ENCODE measurements at regions not wholly inside any gene's neighbourhood (a gene's known extent, or its start where the extent isn't known, plus 50 kb on each side); places are given as distances from the start of the nearest gene placed in this dataset.

DNA sequence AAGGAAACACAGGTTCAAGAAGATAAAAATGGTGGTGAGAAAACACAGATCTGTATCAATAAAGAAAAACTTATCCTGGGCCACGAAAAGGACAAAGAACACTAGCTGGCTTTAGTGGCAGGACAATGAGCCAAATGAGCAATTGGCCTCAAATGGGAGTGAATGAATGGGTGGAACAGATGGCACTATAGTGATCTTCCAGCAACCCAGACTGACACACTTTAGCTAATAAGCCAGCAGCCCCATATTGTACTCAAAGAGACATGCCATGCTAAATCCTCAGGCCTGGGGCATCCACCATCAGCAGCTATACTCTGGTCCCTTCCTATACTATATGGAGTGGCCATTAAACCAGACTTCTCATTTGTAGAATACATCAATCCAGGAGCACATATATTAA lies 60.0 kb upstream of the GADL1 start:
- H3K18ac ChIP-seq (ENCODE audit: low read length) = no peak overlapping the region
- H2AFZ ChIP-seq (ENCODE audit: insufficient read depth, low read length, poor library complexity) = no peak overlapping the region
- no peak overlapping the region for H2AK5ac ChIP-seq (ENCODE audit: low read length)
- H3K4me3 ChIP-seq (ENCODE audit: low read depth, low read length) = no peak overlapping the region
- no peak overlapping the region for H3K27ac ChIP-seq (ENCODE audit: low read depth, low read length)
- H4K12ac ChIP-seq (ENCODE audit: low read depth, low read length) = no peak overlapping the region
- H3K9me3 ChIP-seq (ENCODE audit: insufficient read depth, low read depth, low read length) = no peaks in the 10 kb centered on the region
- no peak overlapping the region for H3K4me2 ChIP-seq (ENCODE audit: low read length)
- no peak overlapping the region for H3K4ac ChIP-seq (ENCODE audit: low read depth, low read length)
- no peaks in the 10 kb centered on the region for H3K27me3 ChIP-seq (ENCODE audit: insufficient read depth, low read length)
- H4K91ac ChIP-seq (ENCODE audit: low read depth, low read length) = no peak overlapping the region
- H4K8ac ChIP-seq (ENCODE audit: low read depth, low read length) = no peak overlapping the region
- H3K9ac ChIP-seq (ENCODE audit: low read length) = no peak overlapping the region
- no peaks in the 10 kb centered on the region for H3K36me3 ChIP-seq (ENCODE audit: control insufficient read depth in 1 of 2, insufficient read depth in 2 of 2, low read length in 2 of 2)
- no peak overlapping the region for H2BK5ac ChIP-seq (ENCODE audit: low read depth, low read length, poor library complexity)
- no peak overlapping the region for H3K23ac ChIP-seq (ENCODE audit: low read length)
- no peak overlapping the region for H2BK12ac ChIP-seq (ENCODE audit: low read length)
- no CpG with 5 or more reads among the region's 1 CpG for WGBS (ENCODE audit: extremely low coverage, insufficient coverage, insufficient read length)
- H3K79me1 ChIP-seq (ENCODE audit: low read length) = no peaks in the 10 kb centered on the region
- H3K14ac ChIP-seq (ENCODE audit: low read length) = no peak overlapping the region
- H3K4me1 ChIP-seq (ENCODE audit: control insufficient read depth in 1 of 2, insufficient read depth in 2 of 2, low read length in 2 of 2) = no peaks in the 10 kb centered on the region
- H3K79me2 ChIP-seq (ENCODE audit: control insufficient read depth, insufficient read depth, low read length, poor library complexity) = no peaks in the 10 kb centered on the region
- DNase-seq = no peak
- no peak overlapping the region for H2BK120ac ChIP-seq (ENCODE audit: insufficient read depth, low read length, poor library complexity)

DNA sequence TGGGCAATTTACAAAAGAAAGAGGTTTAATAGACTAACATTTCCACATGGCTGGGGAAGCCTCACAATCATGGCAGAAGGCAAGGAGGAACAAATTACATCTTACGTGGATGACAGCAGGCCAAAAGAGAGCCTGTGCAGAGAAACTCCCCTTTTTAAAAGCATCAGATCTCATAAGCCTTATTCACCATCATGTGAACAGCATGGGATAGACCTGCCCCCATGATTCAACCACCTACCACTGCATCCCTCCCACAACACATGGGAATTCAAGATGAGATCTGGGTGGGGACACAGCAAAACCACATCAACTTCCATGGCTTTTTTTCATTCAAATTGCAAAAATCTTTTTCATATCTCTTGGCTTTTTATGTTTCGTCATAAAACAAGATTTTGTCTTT lies 67.6 kb upstream of the GADL1 start:
- H3K9ac ChIP-seq (ENCODE audit: low read length) = no peak overlapping the region
- H4K12ac ChIP-seq (ENCODE audit: low read depth, low read length) = no peak overlapping the region
- no peaks in the 10 kb centered on the region for H3K9me3 ChIP-seq (ENCODE audit: insufficient read depth, low read depth, low read length)
- no peak overlapping the region for H4K8ac ChIP-seq (ENCODE audit: low read depth, low read length)
- no peak overlapping the region for H4K91ac ChIP-seq (ENCODE audit: low read depth, low read length)
- no peak for DNase-seq
- no peak overlapping the region for H2AK5ac ChIP-seq (ENCODE audit: low read length)
- no peaks in the 10 kb centered on the region for H3K27me3 ChIP-seq (ENCODE audit: insufficient read depth, low read length)
- no peaks in the 10 kb centered on the region for H3K79me2 ChIP-seq (ENCODE audit: control insufficient read depth, insufficient read depth, low read length, poor library complexity)
- no peak overlapping the region for H2BK12ac ChIP-seq (ENCODE audit: low read length)
- H3K4ac ChIP-seq (ENCODE audit: low read depth, low read length) = no peak overlapping the region
- no peak overlapping the region for H3K23ac ChIP-seq (ENCODE audit: low read length)
- H3K36me3 ChIP-seq (ENCODE audit: control insufficient read depth in 1 of 2, insufficient read depth in 2 of 2, low read length in 2 of 2) = no peaks in the 10 kb centered on the region
- no peak overlapping the region for H3K4me3 ChIP-seq (ENCODE audit: low read depth, low read length)
- no peak overlapping the region for H2BK120ac ChIP-seq (ENCODE audit: insufficient read depth, low read length, poor library complexity)
- no CpG with 5 or more reads among the region's 2 CpGs for WGBS (ENCODE audit: extremely low coverage, insufficient coverage, insufficient read length)
- no peak overlapping the region for H3K14ac ChIP-seq (ENCODE audit: low read length)
- H3K27ac ChIP-seq (ENCODE audit: low read depth, low read length) = no peak overlapping the region
- no peak overlapping the region for H2BK5ac ChIP-seq (ENCODE audit: low read depth, low read length, poor library complexity)
- H3K4me2 ChIP-seq (ENCODE audit: low read length) = no peak overlapping the region
- H3K79me1 ChIP-seq (ENCODE audit: low read length) = no peaks in the 10 kb centered on the region
- no peaks in the 10 kb centered on the region for H3K4me1 ChIP-seq (ENCODE audit: control insufficient read depth in 1 of 2, insufficient read depth in 2 of 2, low read length in 2 of 2)
- H3K18ac ChIP-seq (ENCODE audit: low read length) = no peak overlapping the region
- no peak overlapping the region for H2AFZ ChIP-seq (ENCODE audit: insufficient read depth, low read length, poor library complexity)

DNA sequence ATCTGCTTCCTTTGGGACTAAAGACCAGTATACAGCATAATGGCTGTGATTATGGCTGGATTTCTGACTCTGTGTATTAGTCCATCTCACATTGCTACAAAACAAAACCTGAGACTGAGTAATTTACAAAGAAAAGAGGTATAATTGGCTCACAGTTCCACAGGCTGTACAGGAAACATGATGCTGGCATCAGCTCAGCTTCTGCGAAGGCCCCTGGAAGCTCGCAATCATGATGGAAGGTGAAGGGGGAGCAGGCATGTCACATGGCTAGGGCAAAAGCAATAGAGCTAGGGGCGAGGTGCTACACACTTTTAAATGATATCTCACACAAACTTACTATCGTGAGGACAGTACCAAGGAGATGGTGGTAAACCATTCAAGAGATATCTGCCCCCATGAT lies 68.0 kb upstream of the GADL1 start:
- Histone ChIP-seq H3K27me3 (ENCODE audit: insufficient read depth, low read length) (no peaks in the 10 kb centered on the region), H4K91ac (ENCODE audit: low read depth, low read length) (no peak overlapping the region)
- WGBS (ENCODE audit: extremely low coverage, insufficient coverage, insufficient read length) = no CpG with 5 or more reads among the region's 4 CpGs

DNA sequence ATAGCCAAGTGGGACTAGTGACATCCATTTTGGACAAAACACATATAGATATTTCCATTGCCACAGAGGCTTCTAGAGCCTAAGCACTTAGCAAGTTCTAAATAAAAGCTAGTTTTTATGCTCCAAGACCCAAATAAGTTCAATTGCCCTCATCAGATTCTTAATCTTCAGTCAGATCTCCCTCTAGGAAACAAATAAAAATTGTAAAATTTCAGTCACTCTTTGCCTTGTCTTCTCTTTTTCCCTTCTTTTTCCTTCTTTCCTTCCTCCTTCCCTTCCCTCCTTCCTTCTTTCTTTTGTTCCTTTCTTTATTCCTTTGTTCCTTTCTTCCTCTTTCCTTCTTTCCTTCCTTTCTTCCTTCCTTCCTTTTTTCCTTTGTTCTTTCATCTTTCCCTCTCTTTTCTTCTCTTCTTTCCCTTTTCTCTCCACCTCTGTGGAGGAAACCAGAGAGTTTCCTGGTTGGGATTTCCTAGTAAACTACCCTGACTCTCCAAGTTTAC lies 68.8 kb upstream of the GADL1 start:
- Histone ChIP-seq H3K4ac (ENCODE audit: low read depth, low read length) (no peak overlapping the region), H3K9me3 (ENCODE audit: insufficient read depth, low read depth, low read length) (no peaks in the 10 kb centered on the region), H4K91ac (ENCODE audit: low read depth, low read length) (no peak overlapping the region), H2BK12ac (ENCODE audit: low read length) (no peak overlapping the region), H4K12ac (ENCODE audit: low read depth, low read length) (no peak overlapping the region), H3K27ac (ENCODE audit: low read depth, low read length) (no peak overlapping the region), H3K4me1 (ENCODE audit: control insufficient read depth in 1 of 2, insufficient read depth in 2 of 2, low read length in 2 of 2) (no peaks in the 10 kb centered on the region), H2AFZ (ENCODE audit: insufficient read depth, low read length, poor library complexity) (no peak overlapping the region), H3K23ac (ENCODE audit: low read length) (no peak overlapping the region), H4K8ac (ENCODE audit: low read depth, low read length) (no peak overlapping the region), H3K9ac (ENCODE audit: low read length) (no peak overlapping the region), H2BK120ac (ENCODE audit: insufficient read depth, low read length, poor library complexity) (no peak overlapping the region), H3K79me2 (ENCODE audit: control insufficient read depth, insufficient read depth, low read length, poor library complexity) (no peaks in the 10 kb centered on the region), H3K27me3 (ENCODE audit: insufficient read depth, low read length) (no peaks in the 10 kb centered on the region), H3K36me3 (ENCODE audit: control insufficient read depth in 1 of 2, insufficient read depth in 2 of 2, low read length in 2 of 2) (no peaks in the 10 kb centered on the region), H2AK5ac (ENCODE audit: low read length) (no peak overlapping the region), H3K79me1 (ENCODE audit: low read length) (no peaks in the 10 kb centered on the region), H2BK5ac (ENCODE audit: low read depth, low read length, poor library complexity) (no peak overlapping the region), H3K4me3 (ENCODE audit: low read depth, low read length) (no peak overlapping the region), H3K4me2 (ENCODE audit: low read length) (no peak overlapping the region), H3K14ac (ENCODE audit: low read length) (no peak overlapping the region), H3K18ac (ENCODE audit: low read length) (no peak overlapping the region)
- DNase-seq = no peak

More for the DNA sequence above, 68.0 kb upstream of the GADL1 start:
- Histone ChIP-seq H3K18ac (ENCODE audit: low read length) (no peak overlapping the region), H2AK5ac (ENCODE audit: low read length) (no peak overlapping the region), H2AFZ (ENCODE audit: insufficient read depth, low read length, poor library complexity) (no peak overlapping the region), H3K27ac (ENCODE audit: low read depth, low read length) (no peak overlapping the region), H3K9me3 (ENCODE audit: insufficient read depth, low read depth, low read length) (no peaks in the 10 kb centered on the region), H3K4me1 (ENCODE audit: control insufficient read depth in 1 of 2, insufficient read depth in 2 of 2, low read length in 2 of 2) (no peaks in the 10 kb centered on the region), H2BK120ac (ENCODE audit: insufficient read depth, low read length, poor library complexity) (no peak overlapping the region), H3K36me3 (ENCODE audit: control insufficient read depth in 1 of 2, insufficient read depth in 2 of 2, low read length in 2 of 2) (no peaks in the 10 kb centered on the region), H3K4me2 (ENCODE audit: low read length) (no peak overlapping the region), H4K12ac (ENCODE audit: low read depth, low read length) (no peak overlapping the region), H3K14ac (ENCODE audit: low read length) (no peak overlapping the region), H3K4ac (ENCODE audit: low read depth, low read length) (no peak overlapping the region), H3K23ac (ENCODE audit: low read length) (no peak overlapping the region), H3K79me1 (ENCODE audit: low read length) (no peaks in the 10 kb centered on the region), H3K9ac (ENCODE audit: low read length) (no peak overlapping the region), H3K79me2 (ENCODE audit: control insufficient read depth, insufficient read depth, low read length, poor library complexity) (no peaks in the 10 kb centered on the region), H2BK5ac (ENCODE audit: low read depth, low read length, poor library complexity) (no peak overlapping the region), H3K4me3 (ENCODE audit: low read depth, low read length) (no peak overlapping the region), H2BK12ac (ENCODE audit: low read length) (no peak overlapping the region), H4K8ac (ENCODE audit: low read depth, low read length) (no peak overlapping the region)
- no peak for DNase-seq

Measured in trophoblast cell (in vitro differentiated cells and primary cell).